ENCODE measurements at regions not wholly inside any gene's neighbourhood (a gene's known extent, or its start where the extent isn't known, plus 50 kb on each side); places are given as distances from the start of the nearest gene placed in this dataset.
"Not testable (repeated sequence)": the region's sequence is repeated elsewhere in the genome, so short reads cannot be mapped to it uniquely, and the experiment has no call there.

DNA sequence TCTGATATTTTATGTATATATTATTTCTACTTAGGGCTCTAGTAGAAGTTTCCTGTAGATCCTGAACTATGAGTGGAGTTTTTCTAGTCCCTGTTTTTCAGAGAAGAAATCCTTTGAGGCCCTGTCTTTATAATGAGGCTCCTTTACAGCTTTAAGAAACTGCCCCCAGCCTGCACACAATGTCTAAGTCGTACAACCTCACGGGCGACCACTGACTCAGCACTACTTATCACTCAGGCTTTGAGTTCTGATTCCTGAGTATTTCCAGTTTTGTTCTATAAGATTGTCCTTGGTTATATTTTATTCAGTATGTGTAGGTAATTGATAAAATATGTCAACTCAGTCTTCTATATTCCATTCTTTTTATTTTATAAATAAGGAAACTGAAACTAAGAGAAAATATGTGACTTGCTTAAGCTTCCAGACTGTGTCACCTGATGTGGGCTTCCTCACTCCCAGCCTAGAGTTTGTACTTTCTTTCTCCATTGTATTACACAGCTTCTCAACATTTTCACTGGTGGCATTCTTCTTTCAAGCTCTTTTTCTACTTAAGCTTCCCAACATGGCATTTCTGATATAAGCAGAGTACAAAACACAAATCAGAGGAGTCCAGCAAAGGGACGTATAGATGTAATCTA is 167.0 kb downstream of the TBX18 start:
- TF ChIP-seq, protein P1, sequence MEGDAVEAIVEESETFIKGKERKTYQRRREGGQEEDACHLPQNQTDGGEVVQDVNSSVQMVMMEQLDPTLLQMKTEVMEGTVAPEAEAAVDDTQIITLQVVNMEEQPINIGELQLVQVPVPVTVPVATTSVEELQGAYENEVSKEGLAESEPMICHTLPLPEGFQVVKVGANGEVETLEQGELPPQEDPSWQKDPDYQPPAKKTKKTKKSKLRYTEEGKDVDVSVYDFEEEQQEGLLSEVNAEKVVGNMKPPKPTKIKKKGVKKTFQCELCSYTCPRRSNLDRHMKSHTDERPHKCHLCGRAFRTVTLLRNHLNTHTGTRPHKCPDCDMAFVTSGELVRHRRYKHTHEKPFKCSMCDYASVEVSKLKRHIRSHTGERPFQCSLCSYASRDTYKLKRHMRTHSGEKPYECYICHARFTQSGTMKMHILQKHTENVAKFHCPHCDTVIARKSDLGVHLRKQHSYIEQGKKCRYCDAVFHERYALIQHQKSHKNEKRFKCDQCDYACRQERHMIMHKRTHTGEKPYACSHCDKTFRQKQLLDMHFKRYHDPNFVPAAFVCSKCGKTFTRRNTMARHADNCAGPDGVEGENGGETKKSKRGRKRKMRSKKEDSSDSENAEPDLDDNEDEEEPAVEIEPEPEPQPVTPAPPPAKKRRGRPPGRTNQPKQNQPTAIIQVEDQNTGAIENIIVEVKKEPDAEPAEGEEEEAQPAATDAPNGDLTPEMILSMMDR (conservative IDR thresholded peaks at IDR 0.05; ENCODE audit: control insufficient read depth, insufficient read depth, low read depth, low read length), result no peak
- H3K4me3 ChIP-seq (ENCODE audit: control insufficient read depth, low read depth, low read length), result no peak overlapping the region
- no peak for DNase-seq (ENCODE audit: low read depth)

DNA sequence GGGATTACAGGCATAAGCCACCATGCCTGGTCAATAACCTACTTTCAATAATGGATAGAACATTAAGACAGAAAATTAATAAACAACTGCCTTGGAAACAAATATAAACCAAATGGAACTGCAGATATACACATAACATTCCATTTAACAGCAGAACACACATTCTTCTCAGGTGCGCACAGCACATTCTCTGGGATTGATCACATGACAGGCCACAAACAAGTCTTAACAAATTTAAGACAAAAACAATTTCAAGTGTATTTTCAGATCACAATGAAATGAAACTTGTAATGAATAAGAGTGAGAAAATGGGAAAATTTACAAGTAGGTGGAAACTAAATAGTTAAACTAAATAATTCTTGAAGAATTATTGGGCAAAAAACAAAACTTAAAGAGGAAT is 167.9 kb downstream of the TBX18 start:
- TF ChIP-seq, protein P1 (conservative IDR thresholded peaks at IDR 0.05; ENCODE audit: control insufficient read depth, insufficient read depth, low read depth, low read length), result no peak
- H3K4me3 ChIP-seq (ENCODE audit: control insufficient read depth, low read depth, low read length), result no peak overlapping the region
- no peak for DNase-seq (ENCODE audit: low read depth)

DNA sequence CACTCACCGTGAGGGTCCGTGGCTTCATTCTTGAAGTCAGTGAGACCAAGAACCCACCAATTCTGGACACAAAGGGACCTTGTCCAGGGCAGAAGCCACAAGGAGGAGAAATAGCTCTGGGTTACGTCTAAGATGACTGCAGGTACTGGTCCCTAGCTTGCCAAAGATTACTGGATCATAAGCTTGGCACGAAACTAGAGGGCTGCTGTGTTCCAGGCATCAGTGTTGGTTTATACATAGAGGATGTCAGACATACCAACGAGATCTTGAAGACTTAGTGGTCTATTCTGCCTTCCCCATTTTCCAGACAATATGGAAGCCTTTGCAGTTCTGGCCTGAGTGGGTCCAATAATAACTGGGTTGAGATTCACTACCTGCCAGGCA is 175.7 kb downstream of the TBX18 start:
- no peak for DNase-seq (ENCODE audit: low read depth)
- TF ChIP-seq, protein P1 (conservative IDR thresholded peaks at IDR 0.05; ENCODE audit: control insufficient read depth, insufficient read depth, low read depth, low read length), result no peak
- no peak overlapping the region for H3K4me3 ChIP-seq (ENCODE audit: control insufficient read depth, low read depth, low read length)

DNA sequence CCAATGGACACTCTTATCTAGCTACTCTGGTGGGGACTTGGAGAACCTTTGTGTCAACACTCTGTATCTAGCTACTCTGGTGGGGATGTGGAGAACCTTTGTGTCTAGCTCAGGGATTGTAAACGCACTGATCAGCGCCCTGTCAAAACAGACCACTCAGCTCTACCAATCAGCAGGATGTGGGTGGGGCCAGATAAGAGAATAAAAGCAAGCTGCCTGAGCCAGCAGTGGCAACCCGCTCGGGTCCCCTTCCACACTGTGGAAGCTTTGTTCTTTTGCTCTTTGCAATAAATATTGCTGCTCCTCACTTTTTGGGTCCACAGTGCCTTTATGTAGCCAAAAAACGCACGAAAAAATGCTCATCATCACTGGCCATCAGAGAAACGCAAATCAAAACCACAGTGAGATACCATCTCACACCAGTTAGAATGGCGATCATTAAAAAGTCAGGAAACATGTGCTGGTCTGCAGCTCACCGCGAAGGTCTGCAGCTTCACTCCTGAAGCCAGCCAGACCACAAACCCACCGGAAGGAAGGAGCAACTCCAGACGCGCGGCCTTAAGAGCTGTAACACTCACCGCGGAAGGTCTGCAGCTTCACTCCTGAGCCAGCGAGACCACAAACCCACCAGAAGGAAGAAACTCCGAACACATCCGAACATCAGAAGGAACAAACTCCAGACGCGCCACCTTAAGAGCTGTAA is 176.3 kb downstream of the TBX18 start:
- DNase-seq (ENCODE audit: low read depth); H3K4me3 ChIP-seq (ENCODE audit: control insufficient read depth, low read depth, low read length): not testable (repeated sequence)

DNA sequence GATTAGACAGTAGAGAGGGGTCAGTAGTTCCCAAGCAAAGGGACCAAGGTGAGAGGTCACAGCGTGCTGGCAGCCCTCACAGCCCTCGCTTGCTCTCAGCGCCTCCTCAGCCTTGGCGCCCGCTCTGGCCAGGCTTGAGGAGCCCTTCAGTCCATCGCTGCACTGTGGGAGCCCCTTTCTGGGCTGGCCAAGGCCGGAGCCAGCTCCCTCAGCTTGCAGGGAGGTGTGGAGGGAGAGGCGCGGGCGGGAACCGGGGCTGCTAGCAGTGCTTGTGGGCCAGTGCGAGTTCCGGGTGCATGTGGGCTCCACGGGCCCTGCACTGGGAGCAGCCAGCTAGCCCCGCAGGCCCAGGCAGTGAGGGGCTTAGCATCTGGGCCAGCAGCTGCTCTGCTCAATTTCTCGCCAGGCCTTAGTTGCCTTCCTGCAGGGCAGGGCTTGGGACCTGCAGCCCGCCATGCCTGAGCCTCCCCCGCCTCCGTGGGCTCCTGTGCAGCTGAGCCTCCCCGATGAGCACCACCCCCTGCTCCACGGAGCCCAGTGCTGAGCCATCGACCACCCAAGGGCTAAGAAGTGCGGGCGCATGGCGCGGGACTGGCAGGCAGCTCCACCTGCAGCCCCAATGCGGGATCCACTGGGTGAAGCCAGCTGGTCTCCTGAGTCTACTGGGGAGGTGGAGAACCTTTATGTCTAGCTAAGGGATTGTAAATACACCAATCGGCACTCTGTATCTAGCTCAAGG is 177.0 kb downstream of the TBX18 start:
- H3K4me3 ChIP-seq (ENCODE audit: control insufficient read depth, low read depth, low read length); DNase-seq (ENCODE audit: low read depth): not testable (repeated sequence)

DNA sequence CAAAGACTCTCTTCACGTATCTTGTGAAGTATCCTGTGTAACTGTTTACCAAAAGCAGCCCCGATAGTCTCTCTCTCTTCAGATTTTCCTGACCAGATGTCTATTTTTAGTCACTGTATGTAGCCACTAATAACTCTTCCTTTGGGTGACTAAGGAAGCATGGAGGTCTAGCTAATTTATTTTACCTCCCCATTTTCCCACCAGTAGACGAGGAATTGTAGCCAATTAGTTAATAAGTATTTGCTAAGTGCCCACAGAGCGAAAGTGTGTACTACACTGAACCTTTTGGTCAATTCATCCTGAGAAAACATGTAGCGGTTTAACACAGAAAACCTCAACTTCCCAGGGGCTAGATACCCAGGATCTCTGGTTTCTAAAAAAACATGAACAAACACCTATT is 180.6 kb downstream of the TBX18 start:
- TF ChIP-seq, protein P1 (conservative IDR thresholded peaks at IDR 0.05; ENCODE audit: control insufficient read depth, insufficient read depth, low read depth, low read length), result no peak
- DNase-seq (ENCODE audit: low read depth), result no peak
- H3K4me3 ChIP-seq (ENCODE audit: control insufficient read depth, low read depth, low read length), result no peak overlapping the region

DNA sequence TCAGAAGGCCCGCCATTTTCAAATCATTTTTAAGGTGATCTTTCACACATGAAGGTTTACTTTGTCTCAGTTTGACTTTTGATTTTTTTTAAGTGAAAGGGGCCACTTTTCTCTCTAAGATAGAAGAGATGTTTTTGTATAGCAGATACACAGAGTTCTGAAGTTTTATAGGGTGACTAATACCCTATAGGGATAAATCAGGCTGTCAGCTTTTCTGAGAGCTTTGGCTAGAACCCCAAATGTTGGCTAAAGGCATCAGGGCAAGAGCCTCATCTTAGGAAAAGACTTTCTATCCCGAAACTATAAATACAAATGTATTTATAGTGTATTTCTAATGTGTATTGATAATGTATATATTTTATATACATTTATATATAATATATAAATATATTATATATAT is 181.4 kb downstream of the TBX18 start:
- H3K4me3 ChIP-seq (ENCODE audit: control insufficient read depth, low read depth, low read length), result no peak overlapping the region
- DNase-seq (ENCODE audit: low read depth), result peak; percentile 68
- TF ChIP-seq, protein P1 (conservative IDR thresholded peaks at IDR 0.05; ENCODE audit: control insufficient read depth, insufficient read depth, low read depth, low read length), result no peak

Measured in fibroblast of mammary gland (primary cell).